ENCODE measurements at regions not wholly inside any gene's neighbourhood (a gene's known extent, or its start where the extent isn't known, plus 50 kb on each side); places are given as distances from the start of the nearest gene placed in this dataset.

DNA sequence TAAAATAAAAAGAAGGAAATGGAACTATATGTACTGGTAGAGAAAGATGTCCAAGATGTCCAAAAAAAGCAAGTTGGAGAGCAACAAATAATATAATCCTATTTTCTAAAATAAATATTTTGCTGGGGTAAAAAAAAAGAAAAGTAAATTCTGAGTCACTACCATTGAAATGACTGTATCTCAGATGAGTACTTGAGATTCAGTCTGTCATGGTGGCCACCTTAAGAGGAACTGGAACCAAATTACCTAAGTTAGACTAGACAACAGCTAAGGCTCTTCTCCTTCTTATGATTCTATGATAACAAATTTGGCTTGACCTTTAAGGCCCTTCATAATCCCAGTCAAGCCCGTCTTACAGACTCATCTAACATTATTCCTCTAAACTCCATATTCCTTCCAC lies 270.6 kb upstream of the HES1 start:
- TF ChIP-seq SIN3A (IDR thresholded peaks at IDR 0.05; ENCODE audit: low read depth) (no peak), EGR1 (IDR thresholded peaks at IDR 0.05; ENCODE audit: low read depth) (no peak), SRF (IDR thresholded peaks at IDR 0.05; ENCODE audit: low read depth) (no peak), EZH2 (IDR thresholded peaks at IDR 0.05) (no peak), JUND (IDR thresholded peaks at IDR 0.05) (no peak), POLR2A (IDR thresholded peaks at IDR 0.05; ENCODE audit: borderline replicate concordance, extremely low read depth, insufficient read depth, insufficient read length) (no peak)
- TF ChIP-seq, protein P1, sequence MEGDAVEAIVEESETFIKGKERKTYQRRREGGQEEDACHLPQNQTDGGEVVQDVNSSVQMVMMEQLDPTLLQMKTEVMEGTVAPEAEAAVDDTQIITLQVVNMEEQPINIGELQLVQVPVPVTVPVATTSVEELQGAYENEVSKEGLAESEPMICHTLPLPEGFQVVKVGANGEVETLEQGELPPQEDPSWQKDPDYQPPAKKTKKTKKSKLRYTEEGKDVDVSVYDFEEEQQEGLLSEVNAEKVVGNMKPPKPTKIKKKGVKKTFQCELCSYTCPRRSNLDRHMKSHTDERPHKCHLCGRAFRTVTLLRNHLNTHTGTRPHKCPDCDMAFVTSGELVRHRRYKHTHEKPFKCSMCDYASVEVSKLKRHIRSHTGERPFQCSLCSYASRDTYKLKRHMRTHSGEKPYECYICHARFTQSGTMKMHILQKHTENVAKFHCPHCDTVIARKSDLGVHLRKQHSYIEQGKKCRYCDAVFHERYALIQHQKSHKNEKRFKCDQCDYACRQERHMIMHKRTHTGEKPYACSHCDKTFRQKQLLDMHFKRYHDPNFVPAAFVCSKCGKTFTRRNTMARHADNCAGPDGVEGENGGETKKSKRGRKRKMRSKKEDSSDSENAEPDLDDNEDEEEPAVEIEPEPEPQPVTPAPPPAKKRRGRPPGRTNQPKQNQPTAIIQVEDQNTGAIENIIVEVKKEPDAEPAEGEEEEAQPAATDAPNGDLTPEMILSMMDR (IDR thresholded peaks at IDR 0.05 in 2 of 3, conservative IDR thresholded peaks at IDR 0.05 in 1 of 3; ENCODE audit: borderline replicate concordance in 1 of 3, insufficient read depth in 1 of 3, low read depth in 2 of 3, low read length in 2 of 3) = no peak
